Osteocyte (in vitro differentiated cells): ENCODE measurements at regions not wholly inside any gene's neighbourhood (a gene's known extent, or its start where the extent isn't known, plus 50 kb on each side); places are given as distances from the start of the nearest gene placed in this dataset.
A peak's percentile ranks its signal among the peaks of the same experiment; 100 is the strongest.

Experiments
- DNase-seq: peaks from one replicate; pipeline ENCODE4 v3.0.0; 2021; ENCODE audit warnings: mixed read lengths; ENCODE audit not compliant: unreplicated experiment; ENCODE audit errors: extremely low spot score
- H3K27ac Mint-ChIP-seq: one replicate; pipeline ENCODE4 v1.8.0; 2021; ENCODE audit warnings: mild to moderate bottlenecking, mixed read lengths; ENCODE audit not compliant: unreplicated experiment
- H3K27me3 Mint-ChIP-seq: one replicate; pipeline ENCODE4 v1.8.0; 2021; ENCODE audit warnings: mixed read lengths; ENCODE audit not compliant: unreplicated experiment
- H3K36me3 Mint-ChIP-seq: one replicate; pipeline ENCODE4 v1.8.0; 2021; ENCODE audit warnings: mixed read lengths; ENCODE audit not compliant: unreplicated experiment
- H3K4me1 Mint-ChIP-seq: one replicate; pipeline ENCODE4 v1.8.0; 2021; ENCODE audit warnings: mixed read lengths; ENCODE audit not compliant: unreplicated experiment
- H3K4me3 Mint-ChIP-seq: one replicate; pipeline ENCODE4 v1.8.0; 2021; ENCODE audit warnings: mild to moderate bottlenecking, moderate library complexity, mixed read lengths; ENCODE audit not compliant: unreplicated experiment
- H3K9me3 Mint-ChIP-seq: one replicate; pipeline ENCODE4 v1.8.0; 2021; ENCODE audit warnings: mixed read lengths; ENCODE audit not compliant: unreplicated experiment
- TF ChIP-seq, protein P1 (sequence below): fragments of 200-600 bp; sonication (generic); IDR thresholded peaks from 2 replicates; pipeline ENCODE4 v1.5.0; 2021; ENCODE audit warnings: antibody characterized with exemption, mild to moderate bottlenecking, moderate library complexity

DNA sequence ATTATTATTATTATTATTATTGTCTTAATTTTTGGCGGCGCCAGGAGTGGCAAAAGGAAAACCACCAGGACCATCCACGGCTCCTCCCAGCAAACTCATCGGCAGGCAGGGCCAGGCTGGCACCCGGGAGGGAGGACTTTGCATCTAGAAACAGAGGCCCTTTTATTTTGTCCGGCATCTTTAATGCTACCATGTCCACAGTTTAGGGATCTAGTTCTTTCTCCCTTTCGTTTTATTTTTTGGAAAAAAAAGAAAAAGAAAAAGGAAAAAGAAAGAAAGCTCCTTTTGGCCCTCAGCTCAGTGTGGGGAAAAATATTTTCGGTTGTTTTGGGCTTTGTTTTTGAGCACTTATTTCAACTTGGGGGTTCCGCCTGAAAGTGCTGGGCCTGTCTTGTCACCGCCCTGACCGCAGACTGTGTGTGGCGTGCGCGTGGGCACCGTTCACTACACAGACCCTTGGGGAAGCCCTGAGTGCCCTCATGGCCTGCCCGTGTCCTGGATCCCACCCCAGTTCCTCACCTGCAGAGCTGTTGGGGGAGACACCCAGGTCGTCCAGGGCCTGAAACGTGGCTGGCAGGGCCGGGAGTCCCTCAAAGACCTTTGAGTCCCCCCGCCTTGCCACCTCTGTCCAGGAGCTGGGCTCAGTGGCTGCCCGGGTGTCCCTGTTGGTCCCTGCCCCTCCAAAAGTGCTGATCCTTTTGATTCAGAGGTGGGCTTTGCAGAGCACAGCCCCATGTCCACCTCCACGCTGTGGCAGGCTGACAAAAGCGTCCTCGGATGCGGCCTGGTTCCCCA lies 69.1 kb upstream of the PPARA start:
- Mint-ChIP-seq H3K27ac (peak overlapping the region; percentile 66), H3K27me3 (no peaks in the 10 kb centered on the region), H3K4me1 (peaks cover 78% of the 10 kb centered on the region), H3K9me3 (no peaks in the 10 kb centered on the region), H3K36me3 (peaks cover 32% of the 10 kb centered on the region), H3K4me3 (no peak overlapping the region)
- TF ChIP-seq, protein P1, sequence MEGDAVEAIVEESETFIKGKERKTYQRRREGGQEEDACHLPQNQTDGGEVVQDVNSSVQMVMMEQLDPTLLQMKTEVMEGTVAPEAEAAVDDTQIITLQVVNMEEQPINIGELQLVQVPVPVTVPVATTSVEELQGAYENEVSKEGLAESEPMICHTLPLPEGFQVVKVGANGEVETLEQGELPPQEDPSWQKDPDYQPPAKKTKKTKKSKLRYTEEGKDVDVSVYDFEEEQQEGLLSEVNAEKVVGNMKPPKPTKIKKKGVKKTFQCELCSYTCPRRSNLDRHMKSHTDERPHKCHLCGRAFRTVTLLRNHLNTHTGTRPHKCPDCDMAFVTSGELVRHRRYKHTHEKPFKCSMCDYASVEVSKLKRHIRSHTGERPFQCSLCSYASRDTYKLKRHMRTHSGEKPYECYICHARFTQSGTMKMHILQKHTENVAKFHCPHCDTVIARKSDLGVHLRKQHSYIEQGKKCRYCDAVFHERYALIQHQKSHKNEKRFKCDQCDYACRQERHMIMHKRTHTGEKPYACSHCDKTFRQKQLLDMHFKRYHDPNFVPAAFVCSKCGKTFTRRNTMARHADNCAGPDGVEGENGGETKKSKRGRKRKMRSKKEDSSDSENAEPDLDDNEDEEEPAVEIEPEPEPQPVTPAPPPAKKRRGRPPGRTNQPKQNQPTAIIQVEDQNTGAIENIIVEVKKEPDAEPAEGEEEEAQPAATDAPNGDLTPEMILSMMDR: no peak
- DNase-seq: no peak

DNA sequence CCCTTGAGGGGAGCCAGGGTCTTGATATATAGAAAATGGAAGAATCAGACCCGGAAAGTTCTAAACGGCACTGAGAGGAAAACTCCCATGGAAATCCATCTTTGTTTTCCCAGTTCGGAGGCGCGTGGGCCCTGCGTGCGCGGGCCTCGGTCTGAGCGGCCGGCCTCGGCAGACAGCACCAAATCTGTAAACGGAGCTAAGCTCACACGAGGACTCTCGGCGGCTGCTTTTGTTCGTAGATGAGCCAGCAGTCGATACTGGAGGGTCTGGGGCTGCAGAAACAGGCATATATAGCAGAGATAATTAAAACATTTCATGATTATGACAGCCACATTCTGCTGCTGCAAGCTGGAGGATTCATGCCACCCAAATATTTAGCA lies 68.5 kb upstream of the PPARA start:
- Mint-ChIP-seq H3K27me3 (no peaks in the 10 kb centered on the region), H3K36me3 (peaks cover 29% of the 10 kb centered on the region), H3K4me1 (peaks cover 77% of the 10 kb centered on the region), H3K9me3 (no peaks in the 10 kb centered on the region), H3K4me3 (no peak overlapping the region), H3K27ac (peak overlapping the region; percentile 66)
- TF ChIP-seq, protein P1: no peak
- DNase-seq: no peak

DNA sequence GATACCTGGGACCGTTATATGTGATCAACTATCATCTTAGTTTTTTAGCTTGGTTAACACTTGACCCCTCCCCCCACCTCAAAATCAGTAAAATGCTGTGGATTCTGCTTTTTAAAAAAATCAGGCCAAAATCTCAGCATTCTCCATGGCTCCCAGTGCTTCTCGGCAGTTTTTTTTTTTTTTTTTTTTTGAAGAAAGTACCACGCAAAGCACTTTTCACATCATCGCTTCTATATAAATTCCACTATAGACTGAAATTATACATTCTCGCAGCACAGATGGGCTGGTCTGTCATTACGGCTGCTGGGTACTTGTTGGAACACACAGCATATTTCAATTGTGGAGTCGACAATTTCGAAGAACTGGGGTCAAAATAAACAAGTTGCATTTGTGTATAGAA lies 67.7 kb upstream of the PPARA start:
- TF ChIP-seq, protein P1: no peak
- DNase-seq: no peak
- H3K4me1 Mint-ChIP-seq: peaks cover 76% of the 10 kb centered on the region
- H3K4me3 Mint-ChIP-seq: no peak overlapping the region
- H3K9me3 Mint-ChIP-seq: no peaks in the 10 kb centered on the region
- H3K27me3 Mint-ChIP-seq: no peaks in the 10 kb centered on the region
- no peak overlapping the region for H3K27ac Mint-ChIP-seq
- H3K36me3 Mint-ChIP-seq: peaks cover 23% of the 10 kb centered on the region

DNA sequence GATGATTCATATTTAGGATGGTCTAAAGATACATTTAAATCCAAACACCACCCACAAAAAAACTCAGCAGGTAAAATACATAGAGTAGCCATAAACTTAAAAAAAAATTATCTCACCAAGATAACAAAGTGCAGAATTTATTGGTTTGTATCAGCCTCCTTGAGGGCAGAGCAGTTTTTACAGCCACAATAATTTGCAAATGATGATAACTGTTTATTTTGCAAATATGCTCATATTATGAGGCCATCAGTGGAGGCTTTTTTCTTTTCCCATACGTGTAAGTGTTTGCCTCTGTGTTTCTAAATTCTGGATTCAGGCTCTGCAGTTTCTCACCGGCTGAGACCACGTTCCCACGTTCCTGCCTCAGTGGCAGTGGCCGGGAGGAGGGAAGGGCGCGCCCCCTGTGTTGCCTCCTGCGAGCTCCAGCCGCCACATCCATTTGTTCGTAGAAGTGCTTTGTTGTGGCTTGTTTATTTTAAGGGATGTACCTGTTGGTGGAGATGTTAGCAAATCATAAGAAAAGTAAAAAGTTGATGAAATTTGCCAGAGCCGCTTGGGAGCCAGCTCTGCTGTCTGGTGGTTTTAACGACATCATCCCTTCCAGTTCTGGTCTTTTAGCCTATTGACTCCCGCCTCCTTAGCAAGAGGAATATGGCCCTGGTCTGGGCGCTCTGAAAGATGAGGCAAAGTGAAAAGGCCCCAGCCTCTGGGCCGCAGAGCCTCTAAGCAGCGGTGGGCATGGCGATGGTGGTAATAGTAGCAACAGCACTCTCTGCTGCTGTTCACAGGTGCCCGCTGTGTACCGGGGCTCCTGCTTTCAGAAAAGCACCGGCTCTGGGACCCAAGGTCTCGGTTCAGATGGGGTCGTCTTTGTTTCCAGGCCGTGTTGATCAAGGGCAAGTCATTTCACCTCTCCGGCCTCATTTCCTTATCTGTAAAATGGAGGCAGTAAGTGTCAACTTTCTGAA lies 66.7 kb upstream of the PPARA start:
- no peaks in the 10 kb centered on the region for H3K27me3 Mint-ChIP-seq
- H3K9me3 Mint-ChIP-seq: no peaks in the 10 kb centered on the region
- no peak overlapping the region for H3K4me3 Mint-ChIP-seq
- no peak for DNase-seq
- TF ChIP-seq, protein P1: no peak
- H3K27ac Mint-ChIP-seq: peak overlapping the region; percentile 60
- peaks cover 23% of the 10 kb centered on the region for H3K36me3 Mint-ChIP-seq
- peaks cover 74% of the 10 kb centered on the region for H3K4me1 Mint-ChIP-seq

DNA sequence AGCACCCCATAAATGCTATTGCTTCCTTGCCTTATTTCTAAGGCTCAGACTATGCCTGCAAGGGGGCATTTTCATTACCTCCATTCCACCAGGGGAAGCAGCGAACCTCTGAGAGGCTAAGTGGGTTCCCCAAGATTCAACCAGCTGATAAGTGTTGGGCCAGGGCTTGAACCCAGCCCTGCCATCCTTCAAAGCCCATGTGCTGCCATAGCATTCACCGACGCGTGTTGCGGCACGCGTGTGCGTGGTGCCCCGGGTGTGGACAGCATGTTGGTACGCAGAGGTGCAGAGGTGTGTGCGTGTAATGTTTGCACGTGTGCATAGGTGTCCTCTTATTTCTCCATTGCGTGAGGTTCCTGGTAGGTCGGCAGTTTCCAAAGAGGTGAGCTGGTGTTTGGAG lies 66.0 kb upstream of the PPARA start:
- Mint-ChIP-seq H3K4me1 (peaks cover 73% of the 10 kb centered on the region), H3K27ac (no peak overlapping the region), H3K36me3 (peaks cover 24% of the 10 kb centered on the region), H3K27me3 (no peaks in the 10 kb centered on the region), H3K9me3 (no peaks in the 10 kb centered on the region), H3K4me3 (no peak overlapping the region)
- TF ChIP-seq, protein P1: no peak
- DNase-seq: no peak
